HepG2 (cell line): ENCODE measurements at regions not wholly inside any gene's neighbourhood (a gene's known extent, or its start where the extent isn't known, plus 50 kb on each side); places are given as distances from the start of the nearest gene placed in this dataset.

Experiments
- ATAC-seq: fragments of 200-7000 bp; cut with Tn5 transposase; 3 replicates; pipeline ENCODE4 v1.9.1; 2020; ENCODE audit warnings: mild to moderate bottlenecking, moderate library complexity
- BruUV-seq: library from RNA; stranded (reverse); fragments of 400-500 nt; replicated peaks from 2 replicates; lab custom pipeline; 2021; lab: Mats Ljungman, UMichigan
- CTCF ChIA-PET: fragments of 300-600 bp; formaldehyde crosslinking; extraction: SDS; loops from one replicate; lab custom pipeline; 2021; ENCODE audit warnings: low total read pairs, inconsistent platforms, low intra/inter-chr PET ratio; lab: Yijun Ruan, JAX
- POLR2A ChIA-PET: fragments of 350-600 bp; sonication (Branson Sonifier 250); formaldehyde crosslinking; loops from one replicate; lab custom pipeline; 2020; ENCODE audit warnings: antibody characterized with exemption, inconsistent platforms; lab: Yijun Ruan, JAX
- DNase-seq: peaks from one replicate; pipeline ENCODE4 v3.0.0-alpha.2; 2015; ENCODE audit warnings: low spot score
- FAIRE-seq: peaks from 3 replicates; lab custom pipeline; 2011; peaks lifted over from hg19 to GRCh38; lab: Jason Lieb, UNC
- H2AFZ ChIP-seq: one replicate; pipeline ENCODE4 v1.6.1; 2011; ENCODE audit warnings: low read length, inconsistent platforms
- H3K27ac ChIP-seq: fragments of 300-600 bp; 3 replicates; pipeline ENCODE4 v1.8.0; 2011; ENCODE audit warnings: mixed run types, mild to moderate bottlenecking, mixed read lengths, low read length, inconsistent platforms; ENCODE audit not compliant: insufficient read depth; ENCODE audit errors: extremely low read length
- H3K27me3 ChIP-seq, 2 experiments: fragments of 200-600 bp in 1 of 2; 2 replicates in 1 of 2; 3 replicates in 1 of 2; pipeline versions ENCODE4 v1.6.0 to v1.8.0; 2011; ENCODE audit warnings: low read length in 2 of 2, mild to moderate bottlenecking in 2 of 2, moderate library complexity in 2 of 2, inconsistent platforms in 1 of 2; ENCODE audit not compliant: insufficient read depth in 2 of 2, control insufficient read depth in 1 of 2
- H3K36me3 ChIP-seq, 2 experiments: fragments of 200-600 bp in 1 of 2; replicated peaks in 1 of 2; 2 replicates in 1 of 2; 3 replicates in 1 of 2; pipeline versions ENCODE4 v1.5.1 to v1.8.0; 2011; ENCODE audit warnings: low read length in 2 of 2, inconsistent platforms in 1 of 2; ENCODE audit not compliant: insufficient read depth in 2 of 2, control insufficient read depth in 1 of 2
- H3K4me1 ChIP-seq: 2 replicates; pipeline ENCODE4 v1.5.1; 2012; ENCODE audit warnings: low read length, inconsistent platforms; ENCODE audit not compliant: insufficient read depth
- H3K4me2 ChIP-seq: 2 replicates; pipeline ENCODE4 v1.6.0; 2011; ENCODE audit warnings: low read depth, low read length, inconsistent platforms
- H3K4me3 ChIP-seq, 3 experiments: fragments of 200-600 bp in 1 of 3; sonication (generic), shearing (Covaris generic) in 1 of 3; replicated peaks in 1 of 3; 2 replicates each; pipeline ENCODE4 v1.5.1; 2011 to 2016; ENCODE audit warnings: low read length in 3 of 3, inconsistent platforms in 2 of 3, low read depth in 2 of 3, mild to moderate bottlenecking in 2 of 3, control low read depth in 1 of 3, mixed read lengths in 1 of 3; ENCODE audit not compliant: insufficient read depth in 1 of 3
- H3K79me2 ChIP-seq: one replicate; pipeline ENCODE4 v1.6.1; 2011; ENCODE audit warnings: low read length, inconsistent platforms; ENCODE audit not compliant: insufficient read depth
- H3K9ac ChIP-seq: 2 replicates; pipeline ENCODE4 v1.6.0; 2011; ENCODE audit warnings: mild to moderate bottlenecking, low read depth, low read length, inconsistent platforms; ENCODE audit not compliant: insufficient read depth
- H3K9me3 ChIP-seq: 2 replicates; pipeline ENCODE4 v1.5.1; 2012; ENCODE audit warnings: mild to moderate bottlenecking, low read length
- H4K20me1 ChIP-seq: 2 replicates; pipeline ENCODE4 v1.6.0; 2011; ENCODE audit warnings: inconsistent platforms, mild to moderate bottlenecking, low read length, moderate library complexity; ENCODE audit not compliant: insufficient read depth
- IRX3 ChIP-seq: sonication (generic); formaldehyde crosslinking; IDR thresholded peaks from 2 replicates; pipeline ENCODE4 v1.8.1; 2023; ENCODE audit warnings: mild to moderate bottlenecking, low read depth, missing genetic modification reagents, borderline replicate concordance
- ISL2 ChIP-seq: sonication (generic); formaldehyde crosslinking; IDR thresholded peaks from 2 replicates; pipeline ENCODE4 v1.5.0; 2020; ENCODE audit warnings: missing genetic modification reagents
- KDM3A ChIP-seq: IDR thresholded peaks from 2 replicates; pipeline ENCODE4 v1.6.1; 2018; ENCODE audit warnings: low read depth, missing compliant biosample characterization
- KLF13 ChIP-seq: sonication (generic); formaldehyde crosslinking; IDR thresholded peaks from 2 replicates; pipeline ENCODE4 v1.4.0; 2020; ENCODE audit warnings: mild to moderate bottlenecking, missing genetic modification reagents
- MAF1 ChIP-seq: sonication (generic); formaldehyde crosslinking; IDR thresholded peaks from 2 replicates; pipeline ENCODE4 v1.5.0; 2020; ENCODE audit warnings: missing genetic modification reagents, borderline replicate concordance
- NCOA1 ChIP-seq: sonication (generic); formaldehyde crosslinking; IDR thresholded peaks from 2 replicates; pipeline ENCODE4 v1.9.0; 2021; ENCODE audit warnings: missing genetic modification reagents
- ONECUT2 ChIP-seq: sonication (generic); formaldehyde crosslinking; IDR thresholded peaks from 2 replicates; pipeline ENCODE4 v1.4.0; 2020; ENCODE audit warnings: missing genetic modification reagents
- POLR2G ChIP-seq: fragments of 200-400 bp; formaldehyde crosslinking; IDR thresholded peaks from 2 replicates; pipeline ENCODE4 v1.6.1; 2018; ENCODE audit warnings: mild to moderate bottlenecking, low read depth, low read length, moderate library complexity
- SCMH1 ChIP-seq: sonication (generic); formaldehyde crosslinking; IDR thresholded peaks from 2 replicates; pipeline ENCODE4 v1.9.0; 2021; ENCODE audit warnings: missing genetic modification reagents, mild to moderate bottlenecking, borderline replicate concordance
- TAF1 ChIP-seq: sonication (generic); formaldehyde crosslinking; IDR thresholded peaks from 2 replicates; pipeline ENCODE4 v1.4.0; 2020; ENCODE audit warnings: missing genetic modification reagents
- TBP ChIP-seq: sonication (generic); formaldehyde crosslinking; IDR thresholded peaks from 2 replicates; pipeline ENCODE4 v1.5.0; 2020; ENCODE audit warnings: missing genetic modification reagents
- ZNF430 ChIP-seq: sonication (generic); formaldehyde crosslinking; IDR thresholded peaks from 2 replicates; pipeline ENCODE4 v1.9.0; 2021; ENCODE audit warnings: mild to moderate bottlenecking, missing genetic modification reagents
- ZNF432 ChIP-seq: sonication (generic); formaldehyde crosslinking; IDR thresholded peaks from 2 replicates; pipeline ENCODE4 v1.5.0; 2020; ENCODE audit warnings: missing genetic modification reagents, mild to moderate bottlenecking, borderline replicate concordance
- ZNF501 ChIP-seq: sonication (generic); formaldehyde crosslinking; IDR thresholded peaks from 2 replicates; pipeline ENCODE4 v1.5.1; 2020; ENCODE audit warnings: mild to moderate bottlenecking, moderate library complexity, missing genetic modification reagents
- ZSCAN25 ChIP-seq: sonication (generic); formaldehyde crosslinking; IDR thresholded peaks from 2 replicates; pipeline ENCODE4 v1.8.0; 2022; ENCODE audit warnings: mild to moderate bottlenecking, missing genetic modification reagents
- WGBS: methylation state at CpG from one replicate; pipeline ENCODE4 v1.1.6; 2017; ENCODE audit warnings: low lambda C conversion rate; 5-methylcytosine and 5-hydroxymethylcytosine counted together
- in situ Hi-C: cut with HindIII; loops from 2 replicates; pipeline ENCODE4 v1.10.0; 2017; ENCODE audit warnings: low pct_unique_long_range_greater_than_20kb; ENCODE audit not compliant: extremely low pct_ligation_motif_present
- intact Hi-C: fragments of 100-400 bp; cut with micrococcal nuclease; formaldehyde crosslinking; loops from one replicate; pipeline ENCODE4 v1.10.0; 2022; ENCODE audit not compliant: unreplicated experiment
- TF ChIP-seq, protein P1 (sequence below): sonication (generic); formaldehyde crosslinking; IDR thresholded peaks from 2 replicates; pipeline ENCODE4 v1.5.1; 2020; ENCODE audit warnings: mild to moderate bottlenecking, missing genetic modification reagents, borderline replicate concordance
- TF ChIP-seq, protein P2 (sequence below), 2 experiments: sonication (generic) in 1 of 2; formaldehyde crosslinking in 1 of 2; IDR thresholded peaks; 2 replicates each; pipeline versions ENCODE4 v1.4.0 to v1.6.1; 2018 to 2020; ENCODE audit warnings: missing genetic modification reagents in 2 of 2, borderline replicate concordance in 1 of 2, low read depth in 1 of 2, mild to moderate bottlenecking in 1 of 2, missing biosample characterization in 1 of 2
- TF ChIP-seq, protein P3 (sequence below): sonication (generic); formaldehyde crosslinking; IDR thresholded peaks from 2 replicates; pipeline ENCODE4 v1.4.0; 2020; ENCODE audit warnings: missing genetic modification reagents

DNA sequence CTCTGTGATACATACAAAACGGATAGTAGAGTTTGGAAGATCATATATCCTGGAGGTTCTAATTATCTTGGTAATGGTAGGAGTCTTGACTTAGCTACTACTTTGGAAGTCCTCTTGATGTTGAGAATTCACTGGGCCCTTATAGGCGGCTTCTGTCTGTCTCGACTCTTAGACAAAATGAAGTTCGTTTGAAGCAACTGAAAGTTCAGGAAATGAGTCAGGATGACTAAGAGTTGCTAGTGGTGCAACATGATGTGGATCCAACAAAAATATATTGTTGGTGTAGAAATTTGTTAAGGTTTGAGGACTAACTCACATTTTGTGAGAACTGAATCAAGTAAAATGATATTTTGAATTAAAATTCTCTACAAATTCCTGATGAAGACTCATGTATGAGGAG lies 272.7 kb downstream of the AEBP2 start (continued):
- no peak for TF ChIP-seq TAF1 (CRISPR knock-in tag)

DNA sequence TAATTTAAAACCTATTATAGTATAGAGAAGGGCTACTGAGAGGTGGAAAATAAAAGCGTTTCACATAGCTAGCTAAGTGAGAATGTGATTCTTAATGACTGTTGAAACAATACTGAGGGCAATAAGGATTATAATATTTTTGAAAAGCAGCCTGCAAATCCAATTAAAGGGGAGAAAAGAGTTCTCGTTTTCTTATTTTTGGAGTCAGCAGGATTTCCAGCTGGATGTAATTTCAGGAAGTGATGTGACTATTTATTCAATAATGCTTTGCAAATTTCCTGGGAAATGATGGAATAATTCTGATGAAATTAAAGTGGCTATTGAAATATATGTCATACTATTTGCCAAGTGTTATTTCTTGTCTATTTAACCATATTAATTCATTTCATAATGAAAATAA lies 279.1 kb downstream of the AEBP2 start:
- intact Hi-C loops (no loop called here), in situ Hi-C loops (no loop called here)
- ChIA-PET CTCF (no interaction called here), POLR2A (no interaction called here)
- no peaks in the 10 kb centered on the region for H3K36me3 ChIP-seq
- no peak overlapping the region for H3K9ac ChIP-seq
- BruUV-seq: no TSS peak
- FAIRE-seq: no peak
- no peaks in the 10 kb centered on the region for H4K20me1 ChIP-seq
- DNase-seq: no peak
- no peaks in the 10 kb centered on the region for H3K4me1 ChIP-seq
- no peaks in the 10 kb centered on the region for H3K9me3 ChIP-seq
- no peak overlapping the region for H3K4me2 ChIP-seq
- no peaks in the 10 kb centered on the region for H3K79me2 ChIP-seq
- WGBS: 0% methylated on average over 2 of the region's 2 CpGs
- H3K27ac ChIP-seq: no peak overlapping the region
- H3K4me3 ChIP-seq: no peak overlapping the region
- ATAC-seq: no peak
- no peaks in the 10 kb centered on the region for H3K27me3 ChIP-seq
- no peak overlapping the region for H2AFZ ChIP-seq
- TF ChIP-seq KLF13 (CRISPR knock-in tag) (no peak), SCMH1 (CRISPR knock-in tag) (no peak), NCOA1 (CRISPR knock-in tag) (no peak), ZNF430 (CRISPR knock-in tag) (no peak), IRX3 (no peak), MAF1 (CRISPR knock-in tag) (no peak), ISL2 (CRISPR knock-in tag) (no peak), ZNF432 (CRISPR knock-in tag) (no peak), POLR2G (no peak), ZNF501 (CRISPR knock-in tag) (no peak), ZSCAN25 (no peak), ONECUT2 (CRISPR knock-in tag) (no peak), TBP (no peak), KDM3A (CRISPR knock-in tag) (no peak)
- TF ChIP-seq, protein P1, sequence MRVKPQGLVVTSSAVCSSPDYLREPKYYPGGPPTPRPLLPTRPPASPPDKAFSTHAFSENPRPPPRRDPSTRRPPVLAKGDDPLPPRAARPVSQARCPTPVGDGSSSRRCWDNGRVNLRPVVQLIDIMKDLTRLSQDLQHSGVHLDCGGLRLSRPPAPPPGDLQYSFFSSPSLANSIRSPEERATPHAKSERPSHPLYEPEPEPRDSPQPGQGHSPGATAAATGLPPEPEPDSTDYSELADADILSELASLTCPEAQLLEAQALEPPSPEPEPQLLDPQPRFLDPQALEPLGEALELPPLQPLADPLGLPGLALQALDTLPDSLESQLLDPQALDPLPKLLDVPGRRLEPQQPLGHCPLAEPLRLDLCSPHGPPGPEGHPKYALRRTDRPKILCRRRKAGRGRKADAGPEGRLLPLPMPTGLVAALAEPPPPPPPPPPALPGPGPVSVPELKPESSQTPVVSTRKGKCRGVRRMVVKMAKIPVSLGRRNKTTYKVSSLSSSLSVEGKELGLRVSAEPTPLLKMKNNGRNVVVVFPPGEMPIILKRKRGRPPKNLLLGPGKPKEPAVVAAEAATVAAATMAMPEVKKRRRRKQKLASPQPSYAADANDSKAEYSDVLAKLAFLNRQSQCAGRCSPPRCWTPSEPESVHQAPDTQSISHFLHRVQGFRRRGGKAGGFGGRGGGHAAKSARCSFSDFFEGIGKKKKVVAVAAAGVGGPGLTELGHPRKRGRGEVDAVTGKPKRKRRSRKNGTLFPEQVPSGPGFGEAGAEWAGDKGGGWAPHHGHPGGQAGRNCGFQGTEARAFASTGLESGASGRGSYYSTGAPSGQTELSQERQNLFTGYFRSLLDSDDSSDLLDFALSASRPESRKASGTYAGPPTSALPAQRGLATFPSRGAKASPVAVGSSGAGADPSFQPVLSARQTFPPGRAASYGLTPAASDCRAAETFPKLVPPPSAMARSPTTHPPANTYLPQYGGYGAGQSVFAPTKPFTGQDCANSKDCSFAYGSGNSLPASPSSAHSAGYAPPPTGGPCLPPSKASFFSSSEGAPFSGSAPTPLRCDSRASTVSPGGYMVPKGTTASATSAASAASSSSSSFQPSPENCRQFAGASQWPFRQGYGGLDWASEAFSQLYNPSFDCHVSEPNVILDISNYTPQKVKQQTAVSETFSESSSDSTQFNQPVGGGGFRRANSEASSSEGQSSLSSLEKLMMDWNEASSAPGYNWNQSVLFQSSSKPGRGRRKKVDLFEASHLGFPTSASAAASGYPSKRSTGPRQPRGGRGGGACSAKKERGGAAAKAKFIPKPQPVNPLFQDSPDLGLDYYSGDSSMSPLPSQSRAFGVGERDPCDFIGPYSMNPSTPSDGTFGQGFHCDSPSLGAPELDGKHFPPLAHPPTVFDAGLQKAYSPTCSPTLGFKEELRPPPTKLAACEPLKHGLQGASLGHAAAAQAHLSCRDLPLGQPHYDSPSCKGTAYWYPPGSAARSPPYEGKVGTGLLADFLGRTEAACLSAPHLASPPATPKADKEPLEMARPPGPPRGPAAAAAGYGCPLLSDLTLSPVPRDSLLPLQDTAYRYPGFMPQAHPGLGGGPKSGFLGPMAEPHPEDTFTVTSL (CRISPR knock-in tag): no peak
- TF ChIP-seq, protein P2, sequence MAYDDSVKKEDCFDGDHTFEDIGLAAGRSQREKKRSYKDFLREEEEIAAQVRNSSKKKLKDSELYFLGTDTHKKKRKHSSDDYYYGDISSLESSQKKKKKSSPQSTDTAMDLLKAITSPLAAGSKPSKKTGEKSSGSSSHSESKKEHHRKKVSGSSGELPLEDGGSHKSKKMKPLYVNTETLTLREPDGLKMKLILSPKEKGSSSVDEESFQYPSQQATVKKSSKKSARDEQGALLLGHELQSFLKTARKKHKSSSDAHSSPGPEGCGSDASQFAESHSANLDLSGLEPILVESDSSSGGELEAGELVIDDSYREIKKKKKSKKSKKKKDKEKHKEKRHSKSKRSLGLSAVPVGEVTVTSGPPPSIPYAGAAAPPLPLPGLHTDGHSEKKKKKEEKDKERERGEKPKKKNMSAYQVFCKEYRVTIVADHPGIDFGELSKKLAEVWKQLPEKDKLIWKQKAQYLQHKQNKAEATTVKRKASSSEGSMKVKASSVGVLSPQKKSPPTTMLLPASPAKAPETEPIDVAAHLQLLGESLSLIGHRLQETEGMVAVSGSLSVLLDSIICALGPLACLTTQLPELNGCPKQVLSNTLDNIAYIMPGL (CRISPR knock-in tag; IDR thresholded peaks at IDR 0.05; ENCODE audit: borderline replicate concordance in 1 of 2, low read depth in 1 of 2): no peak
- TF ChIP-seq, protein P3, sequence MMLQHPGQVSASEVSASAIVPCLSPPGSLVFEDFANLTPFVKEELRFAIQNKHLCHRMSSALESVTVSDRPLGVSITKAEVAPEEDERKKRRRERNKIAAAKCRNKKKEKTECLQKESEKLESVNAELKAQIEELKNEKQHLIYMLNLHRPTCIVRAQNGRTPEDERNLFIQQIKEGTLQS: no peak
